Fibroblast of villous mesenchyme (primary cell): ENCODE measurements at regions not wholly inside any gene's neighbourhood (a gene's known extent, or its start where the extent isn't known, plus 50 kb on each side); places are given as distances from the start of the nearest gene placed in this dataset.

Experiments used
- DNase-seq: peaks from one replicate; pipeline ENCODE4 v3.0.0-alpha.2; 2010; ENCODE audit warnings: low read depth
- H3K4me3 ChIP-seq: 2 replicates; pipeline ENCODE4 v1.5.1; 2011; ENCODE audit warnings: low read depth, mild to moderate bottlenecking, low read length
- CTCF ChIP-seq: IDR thresholded peaks from 2 replicates; pipeline ENCODE4 v1.5.1; 2012; ENCODE audit warnings: low read depth, mild to moderate bottlenecking, low read length; ENCODE audit not compliant: insufficient read depth

- H3K4me3 ChIP-seq = no peak overlapping the region
- DNase-seq = no peak
- no peak for TF ChIP-seq CTCF
These were observed 78.3 kb upstream of the BCL9 start for GRCh38 chr1:147463022-147463421.

GRCh38 chr1:147466543-147466942 lies 74.8 kb upstream of the BCL9 start:
- H3K4me3 ChIP-seq = no peak overlapping the region
- TF ChIP-seq CTCF = no peak
- no peak for DNase-seq

- no peak overlapping the region for H3K4me3 ChIP-seq
- TF ChIP-seq CTCF = no peak
- DNase-seq = no peak
These were observed 71.2 kb upstream of the BCL9 start for GRCh38 chr1:147470079-147470478.

GRCh38 chr1:147472489-147472888 lies 68.8 kb upstream of the BCL9 start:
- no peak for TF ChIP-seq CTCF
- no peak overlapping the region for H3K4me3 ChIP-seq
- DNase-seq = no peak

- no peak overlapping the region for H3K4me3 ChIP-seq
- TF ChIP-seq CTCF = no peak
- DNase-seq = no peak
These were observed 68.2 kb upstream of the BCL9 start for GRCh38 chr1:147472966-147473732.

GRCh38 chr1:147473733-147474049 lies 67.6 kb upstream of the BCL9 start:
- no peak overlapping the region for H3K4me3 ChIP-seq
- TF ChIP-seq CTCF = no peak
- no peak for DNase-seq

- no peak for DNase-seq
- TF ChIP-seq CTCF = no peak
These were observed 65.8 kb upstream of the BCL9 start for GRCh38 chr1:147475488-147475887.

More at GRCh38 chr1:147475488-147475887, 65.8 kb upstream of the BCL9 start:
- no peak overlapping the region for H3K4me3 ChIP-seq
